OCI-LY7 (cell line): ENCODE measurements at regions not wholly inside any gene's neighbourhood (a gene's known extent, or its start where the extent isn't known, plus 50 kb on each side); places are given as distances from the start of the nearest gene placed in this dataset.

Experiments
- BruUV-seq: library from RNA; stranded (reverse); fragments of 400-500 nt; replicated peaks from 2 replicates; lab custom pipeline; 2021; lab: Mats Ljungman, UMichigan
- CTCF ChIA-PET: fragments of 300-600 bp; sonication (Branson Sonifier 250); formaldehyde crosslinking; loops from one replicate; lab custom pipeline; 2022; ENCODE audit warnings: antibody characterized with exemption; ENCODE audit not compliant: unreplicated experiment; lab: Charles Lee
- POLR2A ChIA-PET: fragments of 300-600 bp; sonication (Branson Sonifier 250); formaldehyde crosslinking; loops from one replicate; lab custom pipeline; 2022; ENCODE audit warnings: antibody characterized with exemption; lab: Charles Lee
- DNase-seq: peaks from one replicate; pipeline ENCODE4 v3.0.0-alpha.2; 2015; ENCODE audit warnings: low spot score
- H2AFZ ChIP-seq: fragments of 200-600 bp; sonication (generic), shearing (Covaris generic); 2 replicates; pipeline ENCODE4 v1.6.1; 2014; ENCODE audit warnings: mild to moderate bottlenecking, antibody characterized with exemption, low read length, moderate library complexity
- H3K27ac ChIP-seq: fragments of 200-600 bp; sonication (generic); 2 replicates; pipeline ENCODE4 v1.5.1; 2014; ENCODE audit warnings: mixed run types, low read depth, mild to moderate bottlenecking, moderate library complexity, low read length, inconsistent platforms; ENCODE audit not compliant: poor library complexity, severe bottlenecking
- H3K36me3 ChIP-seq: fragments of 200-600 bp; sonication (generic); 2 replicates; pipeline ENCODE4 v1.6.1; 2014; ENCODE audit warnings: mild to moderate bottlenecking, antibody characterized with exemption, low read length, moderate library complexity, mixed read lengths; ENCODE audit not compliant: insufficient read depth
- H3K4me1 ChIP-seq: fragments of 200-600 bp; sonication (generic); 2 replicates; pipeline ENCODE4 v1.5.1; 2014; ENCODE audit warnings: mild to moderate bottlenecking, low read length; ENCODE audit not compliant: insufficient read depth, poor library complexity, severe bottlenecking
- H3K4me2 ChIP-seq: fragments of 200-600 bp; sonication (generic); 2 replicates; pipeline ENCODE4 v1.6.1; 2014; ENCODE audit warnings: mild to moderate bottlenecking, low read length
- H3K4me3 ChIP-seq: fragments of 200-600 bp; sonication (generic); 2 replicates; pipeline ENCODE4 v1.5.1; 2014; ENCODE audit warnings: mild to moderate bottlenecking, low read depth, low read length; ENCODE audit not compliant: poor library complexity, severe bottlenecking
- H3K79me2 ChIP-seq: fragments of 200-600 bp; sonication (generic); 2 replicates; pipeline ENCODE4 v1.6.1; 2016; ENCODE audit warnings: low read depth, mild to moderate bottlenecking, low read length, moderate library complexity, mixed read lengths; ENCODE audit not compliant: insufficient read depth
- H3K9me2 ChIP-seq: fragments of 200-600 bp; sonication (generic); 2 replicates; pipeline ENCODE4 v1.6.1; 2016; ENCODE audit warnings: mild to moderate bottlenecking, low read length, mixed read lengths; ENCODE audit not compliant: insufficient read depth
- H3K9me3 ChIP-seq: fragments of 200-600 bp; sonication (generic); 2 replicates; pipeline ENCODE4 v1.6.1; 2014; ENCODE audit warnings: mild to moderate bottlenecking, mixed run types, low read length, mixed read lengths
- H4K20me1 ChIP-seq: fragments of 200-600 bp; sonication (generic); 2 replicates; pipeline ENCODE4 v1.6.1; 2014; ENCODE audit warnings: mild to moderate bottlenecking, antibody characterized with exemption, low read length, moderate library complexity, mixed read lengths; ENCODE audit not compliant: insufficient read depth
- EZH2phosphoT487 ChIP-seq: fragments of 200-600 bp; sonication (generic); IDR thresholded peaks from 2 replicates; pipeline ENCODE4 v1.6.1; 2018; ENCODE audit warnings: low read depth, borderline replicate concordance, mild to moderate bottlenecking, mixed run types, antibody characterized with exemption, low read length, moderate library complexity, mixed read lengths
- intact Hi-C: fragments of 100-400 bp; cut with micrococcal nuclease; formaldehyde crosslinking; loops from one replicate; pipeline ENCODE4 v1.10.0; 2022; ENCODE audit not compliant: unreplicated experiment
- TF ChIP-seq, protein P1 (sequence below): fragments of 200-600 bp; sonication (generic); conservative IDR thresholded peaks from 2 replicates; pipeline ENCODE4 v1.5.1; 2014; ENCODE audit warnings: mild to moderate bottlenecking, antibody characterized with exemption, low read length, moderate library complexity, mixed read lengths

DNA sequence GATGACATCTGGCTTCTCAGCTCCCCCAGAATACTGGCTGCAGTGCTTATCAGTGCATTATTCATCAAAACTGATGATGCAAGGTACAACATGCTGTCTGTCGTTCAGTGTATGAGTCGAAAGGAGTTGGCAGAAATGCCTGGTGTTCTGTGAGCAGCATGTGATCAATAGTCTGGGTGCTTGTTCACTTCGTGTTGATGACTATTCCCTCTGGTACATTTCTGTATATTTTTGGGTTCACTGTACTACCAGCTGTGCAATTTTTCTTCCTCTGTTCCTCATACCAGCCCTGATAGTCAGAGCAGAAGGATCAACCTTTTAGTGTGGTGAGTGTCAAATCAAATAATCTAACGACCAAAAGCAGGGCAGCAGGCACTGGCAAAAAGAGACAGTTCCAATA, 59.0 kb upstream of the KLHL14 start:
- Histone ChIP-seq H2AFZ (no peak overlapping the region), H4K20me1 (no peaks in the 10 kb centered on the region), H3K27ac (no peak overlapping the region), H3K79me2 (no peaks in the 10 kb centered on the region), H3K4me3 (no peak overlapping the region), H3K4me1 (no peaks in the 10 kb centered on the region), H3K36me3 (no peaks in the 10 kb centered on the region), H3K9me3 (no peaks in the 10 kb centered on the region), H3K4me2 (no peak overlapping the region), H3K9me2 (no peaks in the 10 kb centered on the region)
- ChIA-PET POLR2A (interaction anchor here (0.7 kb wide), 1 partner anchor 131 kb away, joined by 3 read pairs; no protein-coding TSS in a partner anchor), CTCF (no interaction called here)
- TF ChIP-seq, protein P1, sequence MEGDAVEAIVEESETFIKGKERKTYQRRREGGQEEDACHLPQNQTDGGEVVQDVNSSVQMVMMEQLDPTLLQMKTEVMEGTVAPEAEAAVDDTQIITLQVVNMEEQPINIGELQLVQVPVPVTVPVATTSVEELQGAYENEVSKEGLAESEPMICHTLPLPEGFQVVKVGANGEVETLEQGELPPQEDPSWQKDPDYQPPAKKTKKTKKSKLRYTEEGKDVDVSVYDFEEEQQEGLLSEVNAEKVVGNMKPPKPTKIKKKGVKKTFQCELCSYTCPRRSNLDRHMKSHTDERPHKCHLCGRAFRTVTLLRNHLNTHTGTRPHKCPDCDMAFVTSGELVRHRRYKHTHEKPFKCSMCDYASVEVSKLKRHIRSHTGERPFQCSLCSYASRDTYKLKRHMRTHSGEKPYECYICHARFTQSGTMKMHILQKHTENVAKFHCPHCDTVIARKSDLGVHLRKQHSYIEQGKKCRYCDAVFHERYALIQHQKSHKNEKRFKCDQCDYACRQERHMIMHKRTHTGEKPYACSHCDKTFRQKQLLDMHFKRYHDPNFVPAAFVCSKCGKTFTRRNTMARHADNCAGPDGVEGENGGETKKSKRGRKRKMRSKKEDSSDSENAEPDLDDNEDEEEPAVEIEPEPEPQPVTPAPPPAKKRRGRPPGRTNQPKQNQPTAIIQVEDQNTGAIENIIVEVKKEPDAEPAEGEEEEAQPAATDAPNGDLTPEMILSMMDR = no peak
- intact Hi-C loops = no loop called here
- DNase-seq = no peak
- BruUV-seq = no TSS peak

DNA sequence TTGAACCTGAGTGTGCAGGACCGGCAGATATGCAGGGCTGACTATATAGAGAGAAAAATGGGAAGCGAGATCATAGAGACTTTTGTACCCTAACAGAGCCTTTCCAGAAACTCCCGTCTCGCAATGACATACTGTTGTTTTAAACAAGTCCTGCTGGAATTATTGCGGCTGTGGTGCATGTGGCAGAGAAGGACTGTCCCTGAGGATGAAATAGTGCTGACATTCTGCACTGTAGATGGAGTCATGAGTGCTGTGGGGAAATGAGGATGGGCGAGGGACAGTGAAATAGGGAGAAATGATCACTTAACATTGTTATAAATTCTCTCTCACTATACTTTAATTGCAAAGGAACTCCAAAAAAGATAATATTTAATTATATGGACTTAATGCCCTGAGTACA, 50.4 kb upstream of the KLHL14 start:
- Histone ChIP-seq H2AFZ (no peak overlapping the region), H3K79me2 (no peaks in the 10 kb centered on the region), H4K20me1 (no peaks in the 10 kb centered on the region), H3K27ac (no peak overlapping the region), H3K9me2 (no peaks in the 10 kb centered on the region), H3K4me1 (no peaks in the 10 kb centered on the region), H3K4me2 (no peak overlapping the region), H3K4me3 (no peak overlapping the region), H3K36me3 (no peaks in the 10 kb centered on the region), H3K9me3 (no peaks in the 10 kb centered on the region)
- BruUV-seq = no TSS peak
- ChIA-PET CTCF (no interaction called here), POLR2A (no interaction called here)
- no peak for DNase-seq
- intact Hi-C loops = no loop called here
- TF ChIP-seq, protein P1 = no peak
- TF ChIP-seq EZH2phosphoT487 = no peak
